Adrenal gland (tissue), 9 donors: ENCODE measurements at regions not wholly inside any gene's neighbourhood (a gene's known extent, or its start where the extent isn't known, plus 50 kb on each side); places are given as distances from the start of the nearest gene placed in this dataset.

Experiments used
- DNase-seq, 7 donors: peaks; one replicate each; pipeline ENCODE4 v3.0.0-alpha.2; 2019 to 2020
- H3K27ac ChIP-seq, 5 donors: fragments of 200-600 bp; sonication (generic) in 4 of 5; 1 replicate in 3 of 5; 2 replicates in 2 of 5; pipeline versions ENCODE4 v1.5.1 to v1.8.0; 2016 to 2020; ENCODE audit warnings: mild to moderate bottlenecking in 1 of 5
- H3K27me3 ChIP-seq: fragments of 200-600 bp; 2 replicates; pipeline ENCODE4 v1.8.0; 2021
- H3K36me3 ChIP-seq, 2 donors: fragments of 200-600 bp; replicated peaks in 1 of 2; 1 replicate in 1 of 2; 2 replicates in 1 of 2; pipeline versions ENCODE4 v1.5.1 to v1.8.0; 2018 to 2022
- H3K4me1 ChIP-seq, 2 donors: fragments of 200-600 bp; replicated peaks in 1 of 2; 1 replicate in 1 of 2; 2 replicates in 1 of 2; pipeline versions ENCODE4 v1.5.1 to v1.8.0; 2018 to 2021
- H3K4me3 ChIP-seq, 4 donors: fragments of 200-600 bp; sonication (generic) in 3 of 4; one replicate each; pipeline ENCODE4 v1.5.1; 2016 to 2018
- H3K9me3 ChIP-seq, 3 donors: fragments of 200-600 bp; sonication (generic) in 1 of 3; replicated peaks in 1 of 3; 1 replicate in 2 of 3; 2 replicates in 1 of 3; pipeline versions ENCODE4 v1.5.1 to v1.8.0; 2016 to 2021
- POLR2A ChIP-seq, 2 donors: fragments of 450-650 bp; IDR thresholded peaks; one replicate each; pipeline ENCODE4 v1.6.1; 2017; ENCODE audit warnings: antibody characterized with exemption in 2 of 2, mild to moderate bottlenecking in 2 of 2, moderate library complexity in 1 of 2
- WGBS, 4 donors: extraction: QIAGEN DNeasy Blood & Tissue Kit in 2 of 4; methylation state at CpG; one replicate each; pipeline versions ENCODE4 v1.1.5 to v1.1.7; 2013 to 2017; 5-methylcytosine and 5-hydroxymethylcytosine counted together
- intact Hi-C, 2 donors: fragments of 100-400 bp; cut with DNase I; formaldehyde crosslinking; loops; one replicate each; pipeline versions ENCODE4 v1.14.1 to v1.15.0; 2022 to 2023
- TF ChIP-seq, protein P1 (sequence below), 6 experiments: fragments of 450-650 bp in 4 of 6; fragments of 200-600 bp in 2 of 6; sonication (generic) in 1 of 6; IDR thresholded peaks; 1 replicate in 5 of 6; 2 replicates in 1 of 6; pipeline versions ENCODE4 v1.5.1 to v1.8.0; 2016 to 2021; ENCODE audit warnings: antibody characterized with exemption in 6 of 6, mild to moderate bottlenecking in 2 of 6, moderate library complexity in 1 of 6
- donor health status: healthy with polysubstance abuse.
- donor health status: Bipolar disorder and iron deficiency.
- donor health status: DM: yes; HTN: yes; CAD: no.
- donor health status: DM: no; HTN: no; CAD: no.
- donor health status: DM: no; HTN: no; CAD: no.

DNA sequence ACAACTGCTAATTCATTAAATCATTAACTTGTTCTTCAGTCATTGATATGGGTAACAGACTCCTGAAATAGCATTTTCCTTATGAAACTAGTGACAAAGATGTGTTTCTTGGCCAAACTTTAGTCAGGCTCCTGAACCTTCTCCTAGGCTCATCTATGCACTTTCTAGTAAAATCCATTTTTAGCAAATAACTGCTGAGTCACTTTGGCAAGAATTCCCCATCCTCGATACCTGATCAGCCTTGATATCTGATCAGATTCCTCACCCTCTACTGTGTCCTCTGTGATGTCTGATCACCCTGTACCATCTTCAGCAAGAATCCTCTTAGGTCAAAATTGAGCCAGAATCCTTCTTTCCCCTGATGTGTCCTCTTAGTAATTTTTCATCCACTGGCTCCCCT lies 161.2 kb upstream of the TAPT1 start:
- intact Hi-C loops = no loop called here
- Histone ChIP-seq H3K4me3 (no peak overlapping the region), H3K4me1 (no peaks in the 10 kb centered on the region), H3K36me3 (no peaks in the 10 kb centered on the region), H3K9me3 (no peaks in the 10 kb centered on the region), H3K27ac (no peak overlapping the region), H3K27me3 (no peaks in the 10 kb centered on the region)
- TF ChIP-seq, protein P1, sequence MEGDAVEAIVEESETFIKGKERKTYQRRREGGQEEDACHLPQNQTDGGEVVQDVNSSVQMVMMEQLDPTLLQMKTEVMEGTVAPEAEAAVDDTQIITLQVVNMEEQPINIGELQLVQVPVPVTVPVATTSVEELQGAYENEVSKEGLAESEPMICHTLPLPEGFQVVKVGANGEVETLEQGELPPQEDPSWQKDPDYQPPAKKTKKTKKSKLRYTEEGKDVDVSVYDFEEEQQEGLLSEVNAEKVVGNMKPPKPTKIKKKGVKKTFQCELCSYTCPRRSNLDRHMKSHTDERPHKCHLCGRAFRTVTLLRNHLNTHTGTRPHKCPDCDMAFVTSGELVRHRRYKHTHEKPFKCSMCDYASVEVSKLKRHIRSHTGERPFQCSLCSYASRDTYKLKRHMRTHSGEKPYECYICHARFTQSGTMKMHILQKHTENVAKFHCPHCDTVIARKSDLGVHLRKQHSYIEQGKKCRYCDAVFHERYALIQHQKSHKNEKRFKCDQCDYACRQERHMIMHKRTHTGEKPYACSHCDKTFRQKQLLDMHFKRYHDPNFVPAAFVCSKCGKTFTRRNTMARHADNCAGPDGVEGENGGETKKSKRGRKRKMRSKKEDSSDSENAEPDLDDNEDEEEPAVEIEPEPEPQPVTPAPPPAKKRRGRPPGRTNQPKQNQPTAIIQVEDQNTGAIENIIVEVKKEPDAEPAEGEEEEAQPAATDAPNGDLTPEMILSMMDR (IDR thresholded peaks at IDR 0.05) = no peak
- no peak for TF ChIP-seq POLR2A (IDR thresholded peaks at IDR 0.05)
- no peak for DNase-seq
- 42 to 76% (median 54%) methylated on average over 1 of the region's 1 CpG for WGBS, 4 donors

DNA sequence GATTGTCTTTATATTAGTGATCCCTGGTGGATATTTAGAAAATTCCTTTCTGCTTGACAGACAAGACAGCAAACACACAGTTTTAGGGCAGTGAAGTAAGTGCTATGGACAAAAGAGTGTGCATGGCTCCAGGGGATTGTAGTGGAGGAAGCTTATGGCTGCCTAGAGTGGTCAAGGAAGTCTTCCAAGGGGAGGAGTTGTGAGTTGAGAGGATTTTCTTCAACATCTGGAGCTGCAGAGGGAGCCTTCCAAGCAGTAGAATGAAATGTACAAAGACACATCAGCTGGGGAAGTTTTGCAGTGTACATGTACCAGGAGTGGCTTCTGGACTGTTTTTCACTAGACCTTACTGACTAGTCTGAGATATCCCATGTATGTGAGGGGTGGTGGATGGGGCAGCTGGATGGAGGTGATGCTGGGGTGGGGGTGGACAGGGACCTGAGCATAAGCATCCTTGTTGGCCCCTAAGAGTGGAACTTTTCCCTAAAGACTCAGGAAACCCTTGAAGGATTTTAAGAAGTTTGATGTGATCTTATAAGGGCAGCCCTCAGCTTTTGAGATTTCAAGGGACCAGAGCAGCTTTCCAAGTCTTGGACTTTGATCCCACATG lies 160.5 kb upstream of the TAPT1 start:
- intact Hi-C loops = no loop called here

DNA sequence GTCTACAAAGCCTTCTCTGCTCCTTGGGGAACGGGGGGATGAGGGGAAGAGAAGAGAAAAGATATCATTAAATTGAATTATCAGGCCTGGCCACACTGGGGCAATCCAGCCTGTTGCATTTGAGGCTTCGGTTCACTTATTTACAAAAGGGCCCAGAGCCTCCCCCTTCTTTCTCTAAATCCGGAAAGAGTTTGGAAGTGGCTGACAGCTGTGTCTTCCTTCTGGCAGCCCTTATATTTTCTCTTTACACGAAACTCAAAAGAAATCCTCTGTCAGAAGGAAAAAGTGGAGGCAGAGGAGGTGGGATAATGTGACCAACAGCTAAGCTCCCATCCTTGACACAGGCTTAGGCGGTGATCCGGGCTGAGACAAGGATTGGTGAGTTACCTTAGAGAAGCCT lies 158.3 kb upstream of the TAPT1 start:
- no peak overlapping the region for H3K4me3 ChIP-seq
- H3K27me3 ChIP-seq = no peaks in the 10 kb centered on the region
- DNase-seq = no peak
- intact Hi-C loops = no loop called here
- TF ChIP-seq POLR2A (IDR thresholded peaks at IDR 0.05) = no peak
- TF ChIP-seq, protein P1 (IDR thresholded peaks at IDR 0.05) = no peak
- H3K36me3 ChIP-seq = no peaks in the 10 kb centered on the region
- no peaks in the 10 kb centered on the region for H3K4me1 ChIP-seq
- no peak overlapping the region for H3K27ac ChIP-seq
- no peaks in the 10 kb centered on the region for H3K9me3 ChIP-seq
- 56 to 59% (median 58%) methylated on average over 6 of the region's 6 CpGs for WGBS, 4 donors

More for the DNA sequence above, 160.5 kb upstream of the TAPT1 start:
- Histone ChIP-seq H3K9me3 (no peaks in the 10 kb centered on the region), H3K27ac (no peak overlapping the region), H3K4me1 (no peaks in the 10 kb centered on the region), H3K36me3 (no peaks in the 10 kb centered on the region), H3K4me3 (no peak overlapping the region), H3K27me3 (no peaks in the 10 kb centered on the region)
- DNase-seq = no peak
- TF ChIP-seq, protein P1 (IDR thresholded peaks at IDR 0.05) = no peak
- TF ChIP-seq POLR2A (IDR thresholded peaks at IDR 0.05) = no peak

DNA sequence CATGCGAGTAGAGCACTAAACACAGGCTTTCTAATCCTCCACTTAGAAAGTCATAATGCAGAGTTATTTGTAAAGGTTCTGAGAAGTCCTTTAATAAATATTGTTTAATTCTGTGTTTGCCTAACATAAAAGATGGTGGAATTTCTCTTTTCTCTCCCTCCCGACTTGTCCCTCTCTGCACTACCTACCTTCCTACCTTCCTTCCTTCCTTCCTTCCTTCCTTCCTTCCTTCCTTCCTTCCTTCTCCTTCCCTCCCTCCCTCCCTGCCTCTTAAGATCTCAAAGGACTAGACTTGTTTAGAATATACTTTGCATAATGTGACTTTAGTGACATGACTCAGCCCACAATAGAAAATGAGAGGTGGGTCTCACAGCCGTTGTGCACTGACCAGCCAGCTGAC lies 156.3 kb upstream of the TAPT1 start:
- TF ChIP-seq, protein P1 (IDR thresholded peaks at IDR 0.05) = no peak
- no peak for TF ChIP-seq POLR2A (IDR thresholded peaks at IDR 0.05)
- DNase-seq = no peak
- Histone ChIP-seq H3K36me3 (no peaks in the 10 kb centered on the region), H3K27me3 (no peaks in the 10 kb centered on the region), H3K27ac (no peak overlapping the region), H3K9me3 (no peaks in the 10 kb centered on the region), H3K4me1 (no peaks in the 10 kb centered on the region), H3K4me3 (no peak overlapping the region)
- 59 to 75% (median 64%) methylated on average over 3 of the region's 3 CpGs for WGBS, 4 donors
- intact Hi-C loops = no loop called here
